GM06990 (cell line): ENCODE measurements at regions not wholly inside any gene's neighbourhood (a gene's known extent, or its start where the extent isn't known, plus 50 kb on each side); places are given as distances from the start of the nearest gene placed in this dataset.

Experiments
- DNase-seq: peaks from one replicate; pipeline ENCODE4 v3.0.0-alpha.2; 2011; ENCODE audit not compliant: insufficient read length; ENCODE audit errors: extremely low read depth
- H3K27me3 ChIP-seq: replicated peaks from 2 replicates; pipeline ENCODE4 v1.6.0; 2011; ENCODE audit warnings: low read length; ENCODE audit not compliant: control insufficient read depth, insufficient read depth
- H3K36me3 ChIP-seq: 2 replicates; pipeline ENCODE4 v1.5.1; 2011; ENCODE audit warnings: low read length; ENCODE audit not compliant: control insufficient read depth, insufficient read depth
- H3K4me3 ChIP-seq: replicated peaks from 2 replicates; pipeline ENCODE4 v1.5.1; 2011; ENCODE audit warnings: low read depth, mild to moderate bottlenecking, control low read depth, low read length
- TF ChIP-seq, protein P1 (sequence below): IDR thresholded peaks from 2 replicates; pipeline ENCODE4 v1.5.1; 2011; ENCODE audit warnings: low read length, control low read depth, mild to moderate bottlenecking, inconsistent platforms; ENCODE audit not compliant: insufficient read depth, poor library complexity, severe bottlenecking

DNA sequence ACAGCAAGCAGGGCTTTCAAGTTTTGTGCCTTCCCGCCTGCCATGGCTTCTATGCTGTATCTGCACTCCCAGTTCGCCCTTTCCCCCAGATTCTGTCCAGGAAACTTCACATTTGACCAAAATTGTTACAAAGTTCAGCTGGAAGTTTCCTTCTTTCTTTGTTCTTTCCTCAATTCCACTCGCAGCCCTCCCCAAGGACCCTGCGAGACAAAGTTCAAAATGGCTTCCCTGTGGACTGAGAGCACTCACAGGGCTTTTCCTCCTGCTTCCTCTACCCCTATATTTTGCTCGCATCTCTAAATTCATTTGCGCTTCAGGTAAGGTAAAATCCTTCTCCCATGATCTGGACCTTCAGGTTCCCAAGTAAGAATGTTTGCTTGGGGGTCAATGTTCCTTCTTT is 1348.4 kb upstream of the B3GALT2 start:
- no peaks in the 10 kb centered on the region for H3K27me3 ChIP-seq
- TF ChIP-seq, protein P1, sequence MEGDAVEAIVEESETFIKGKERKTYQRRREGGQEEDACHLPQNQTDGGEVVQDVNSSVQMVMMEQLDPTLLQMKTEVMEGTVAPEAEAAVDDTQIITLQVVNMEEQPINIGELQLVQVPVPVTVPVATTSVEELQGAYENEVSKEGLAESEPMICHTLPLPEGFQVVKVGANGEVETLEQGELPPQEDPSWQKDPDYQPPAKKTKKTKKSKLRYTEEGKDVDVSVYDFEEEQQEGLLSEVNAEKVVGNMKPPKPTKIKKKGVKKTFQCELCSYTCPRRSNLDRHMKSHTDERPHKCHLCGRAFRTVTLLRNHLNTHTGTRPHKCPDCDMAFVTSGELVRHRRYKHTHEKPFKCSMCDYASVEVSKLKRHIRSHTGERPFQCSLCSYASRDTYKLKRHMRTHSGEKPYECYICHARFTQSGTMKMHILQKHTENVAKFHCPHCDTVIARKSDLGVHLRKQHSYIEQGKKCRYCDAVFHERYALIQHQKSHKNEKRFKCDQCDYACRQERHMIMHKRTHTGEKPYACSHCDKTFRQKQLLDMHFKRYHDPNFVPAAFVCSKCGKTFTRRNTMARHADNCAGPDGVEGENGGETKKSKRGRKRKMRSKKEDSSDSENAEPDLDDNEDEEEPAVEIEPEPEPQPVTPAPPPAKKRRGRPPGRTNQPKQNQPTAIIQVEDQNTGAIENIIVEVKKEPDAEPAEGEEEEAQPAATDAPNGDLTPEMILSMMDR, result no peak
- DNase-seq, result no peak
- H3K4me3 ChIP-seq, result no peak overlapping the region
- H3K36me3 ChIP-seq, result no peaks in the 10 kb centered on the region

DNA sequence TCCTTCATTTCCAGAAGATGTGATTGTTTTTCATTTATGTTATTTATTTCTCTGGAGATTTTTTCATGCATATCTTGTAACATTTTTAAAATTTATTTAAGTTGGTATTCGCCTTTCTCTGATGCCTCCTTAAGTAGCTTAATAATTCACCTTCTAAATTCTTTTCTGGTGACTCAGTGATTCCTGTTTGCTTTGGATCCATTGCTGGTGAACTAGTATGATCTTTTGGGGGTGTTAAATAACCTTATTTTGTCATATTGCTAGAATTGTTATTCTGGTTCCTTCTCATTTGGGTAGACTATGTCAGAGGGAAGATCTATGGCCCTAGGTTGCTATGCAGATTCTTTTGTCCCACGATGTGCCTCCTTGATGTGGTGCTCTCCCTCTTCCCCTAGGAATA is 1347.2 kb upstream of the B3GALT2 start:
- no peak for DNase-seq
- H3K4me3 ChIP-seq, result no peak overlapping the region
- TF ChIP-seq, protein P1, result no peak
- H3K36me3 ChIP-seq, result no peaks in the 10 kb centered on the region
- no peaks in the 10 kb centered on the region for H3K27me3 ChIP-seq

DNA sequence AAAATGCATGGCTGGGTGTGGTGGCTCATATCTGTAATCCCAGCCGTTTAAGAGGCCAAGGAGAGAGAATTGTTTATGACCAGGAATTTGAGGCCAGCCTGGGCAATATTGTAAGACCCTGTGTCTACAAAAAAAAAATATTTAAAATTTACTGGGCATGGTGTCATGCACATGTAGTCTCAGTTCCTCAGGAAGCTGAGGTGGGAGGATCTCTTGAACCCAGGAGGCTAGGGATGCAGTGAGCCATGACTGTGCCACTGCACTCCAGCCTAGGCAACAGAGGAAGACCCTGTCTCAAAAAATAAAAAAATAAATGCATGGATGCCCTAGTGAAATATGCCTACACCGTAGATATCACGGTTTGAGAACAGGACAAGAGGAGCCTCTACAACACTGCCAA is 1331.2 kb upstream of the B3GALT2 start:
- Histone ChIP-seq H3K4me3 (no peak overlapping the region), H3K36me3 (no peaks in the 10 kb centered on the region), H3K27me3 (no peaks in the 10 kb centered on the region)
- DNase-seq, result no peak
- TF ChIP-seq, protein P1, result no peak

DNA sequence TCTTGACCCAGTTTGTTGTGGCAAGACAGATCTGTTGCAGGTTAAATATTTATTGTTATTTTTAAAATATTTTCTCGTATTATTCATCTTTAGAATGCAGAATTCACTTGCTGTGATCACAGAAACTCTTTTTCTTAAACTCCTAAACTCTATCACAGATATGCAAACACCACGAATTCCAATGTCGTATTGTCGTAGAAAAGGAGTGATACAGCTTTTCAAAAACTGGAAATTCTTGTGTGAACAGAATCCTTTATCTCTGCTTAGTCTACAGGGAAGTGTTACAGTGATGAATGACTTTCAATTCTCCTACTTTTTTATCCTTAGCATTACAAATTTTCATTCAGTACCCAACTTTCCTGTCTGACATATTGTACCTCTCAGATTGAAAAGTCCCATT is 1329.5 kb upstream of the B3GALT2 start:
- Histone ChIP-seq H3K36me3 (no peaks in the 10 kb centered on the region), H3K4me3 (no peak overlapping the region), H3K27me3 (no peaks in the 10 kb centered on the region)
- DNase-seq, result no peak
- TF ChIP-seq, protein P1, result no peak

DNA sequence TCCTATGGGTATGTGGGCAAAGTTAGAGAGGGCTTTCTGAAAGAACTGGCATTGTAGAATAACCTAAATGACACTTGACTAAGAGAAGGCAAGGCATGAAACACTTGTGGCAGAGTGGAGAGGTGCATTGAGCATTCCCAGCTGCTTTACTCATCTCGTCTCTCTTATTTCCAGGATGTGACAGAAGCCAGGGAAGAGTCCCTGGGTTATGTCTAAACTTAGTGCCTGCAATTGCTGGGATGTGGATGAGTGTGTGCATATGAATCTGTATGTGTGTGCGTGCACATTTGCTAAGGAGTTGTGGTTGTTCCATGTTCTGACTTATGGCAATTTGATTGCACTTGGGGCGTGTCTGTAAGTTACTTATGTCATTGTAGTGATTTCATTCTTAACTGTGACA is 1326.5 kb upstream of the B3GALT2 start:
- Histone ChIP-seq H3K4me3 (no peak overlapping the region), H3K27me3 (no peaks in the 10 kb centered on the region), H3K36me3 (no peaks in the 10 kb centered on the region)
- no peak for DNase-seq
- TF ChIP-seq, protein P1, result no peak

DNA sequence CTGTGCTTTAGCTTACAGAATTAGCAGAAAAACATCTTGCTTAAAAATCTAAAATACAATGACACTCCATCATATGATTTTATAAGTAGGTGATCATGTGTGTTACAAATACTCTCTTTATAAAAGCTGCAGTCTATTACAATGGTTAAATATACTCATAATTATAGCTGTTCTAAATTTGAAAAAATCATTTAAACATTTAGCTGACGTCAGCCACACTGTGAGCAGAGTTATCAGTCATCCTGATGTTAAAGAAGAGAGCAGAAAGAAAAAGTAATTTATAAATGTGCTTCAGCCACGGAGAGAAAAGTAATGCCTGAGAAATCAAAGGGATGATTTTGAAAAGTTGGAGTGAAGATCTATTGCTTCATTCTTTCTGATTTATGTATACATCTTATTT is 1325.9 kb upstream of the B3GALT2 start:
- no peak for DNase-seq
- Histone ChIP-seq H3K36me3 (no peaks in the 10 kb centered on the region), H3K4me3 (no peak overlapping the region), H3K27me3 (no peaks in the 10 kb centered on the region)
- TF ChIP-seq, protein P1, result no peak
